ENCODE measurements at regions not wholly inside any gene's neighbourhood (a gene's known extent, or its start where the extent isn't known, plus 50 kb on each side); places are given as distances from the start of the nearest gene placed in this dataset.

GRCh38 chr4:83832110-83832825, 296.4 kb downstream of the GPAT3 start (continued):
- TF ChIP-seq ZBTB40 (IDR thresholded peaks at IDR 0.05) (no peak), ZBTB40 (CRISPR knock-in tag; IDR thresholded peaks at IDR 0.05) (no peak), CBFB (CRISPR knock-in tag; IDR thresholded peaks at IDR 0.05) (no peak), PYGO2 (tag; IDR thresholded peaks at IDR 0.05) (no peak), SMARCA5 (IDR thresholded peaks at IDR 0.05) (no peak), ZNF696 (CRISPR knock-in tag; conservative IDR thresholded peaks at IDR 0.05) (no peak), HNRNPH1 (optimal IDR thresholded peaks at IDR 0.05; ENCODE audit: low read depth, low read length) (no peak), E2F8 (IDR thresholded peaks at IDR 0.05; ENCODE audit: low read depth, partially characterized antibody) (no peak)

Data from K562 (cell line).